C4-2B (cell line): ENCODE measurements at regions not wholly inside any gene's neighbourhood (a gene's known extent, or its start where the extent isn't known, plus 50 kb on each side); places are given as distances from the start of the nearest gene placed in this dataset.

Source experiments
- ZFX ChIP-seq: fragments of 450-650 bp; IDR thresholded peaks from 2 replicates; pipeline ENCODE4 v1.6.1; 2017
- TF ChIP-seq, protein P1 (sequence below): fragments of 450-650 bp; conservative IDR thresholded peaks from 2 replicates; pipeline ENCODE4 v1.5.1; 2017; ENCODE audit warnings: mild to moderate bottlenecking

GRCh38 chr7:52005613-52006012 lies 689.0 kb upstream of the COBL start:
- TF ChIP-seq, protein P1, sequence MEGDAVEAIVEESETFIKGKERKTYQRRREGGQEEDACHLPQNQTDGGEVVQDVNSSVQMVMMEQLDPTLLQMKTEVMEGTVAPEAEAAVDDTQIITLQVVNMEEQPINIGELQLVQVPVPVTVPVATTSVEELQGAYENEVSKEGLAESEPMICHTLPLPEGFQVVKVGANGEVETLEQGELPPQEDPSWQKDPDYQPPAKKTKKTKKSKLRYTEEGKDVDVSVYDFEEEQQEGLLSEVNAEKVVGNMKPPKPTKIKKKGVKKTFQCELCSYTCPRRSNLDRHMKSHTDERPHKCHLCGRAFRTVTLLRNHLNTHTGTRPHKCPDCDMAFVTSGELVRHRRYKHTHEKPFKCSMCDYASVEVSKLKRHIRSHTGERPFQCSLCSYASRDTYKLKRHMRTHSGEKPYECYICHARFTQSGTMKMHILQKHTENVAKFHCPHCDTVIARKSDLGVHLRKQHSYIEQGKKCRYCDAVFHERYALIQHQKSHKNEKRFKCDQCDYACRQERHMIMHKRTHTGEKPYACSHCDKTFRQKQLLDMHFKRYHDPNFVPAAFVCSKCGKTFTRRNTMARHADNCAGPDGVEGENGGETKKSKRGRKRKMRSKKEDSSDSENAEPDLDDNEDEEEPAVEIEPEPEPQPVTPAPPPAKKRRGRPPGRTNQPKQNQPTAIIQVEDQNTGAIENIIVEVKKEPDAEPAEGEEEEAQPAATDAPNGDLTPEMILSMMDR = no peak
- no peak for TF ChIP-seq ZFX
